Stomach (tissue), 4 donors: ENCODE measurements at regions not wholly inside any gene's neighbourhood (a gene's known extent, or its start where the extent isn't known, plus 50 kb on each side); places are given as distances from the start of the nearest gene placed in this dataset.

Experiments
- CTCF ChIP-seq, 7 experiments: fragments of 450-650 bp in 4 of 7; fragments of 200-600 bp in 3 of 7; sonication (generic) in 3 of 7; IDR thresholded peaks; one replicate each; pipeline ENCODE4 v1.5.1; 2016 to 2019; ENCODE audit warnings: antibody characterized with exemption in 7 of 7, control low read depth in 2 of 7, mild to moderate bottlenecking in 1 of 7
- POLR2A ChIP-seq, 4 donors: fragments of 450-650 bp; IDR thresholded peaks; one replicate each; pipeline ENCODE4 v1.6.1; 2016; ENCODE audit warnings: antibody characterized with exemption in 4 of 4, control low read depth in 2 of 4, mild to moderate bottlenecking in 1 of 4, moderate library complexity in 1 of 4
- POLR2AphosphoS5 ChIP-seq, 3 donors: sonication (generic); formaldehyde crosslinking; IDR thresholded peaks; one replicate each; pipeline ENCODE4 v1.6.1; 2016; ENCODE audit warnings: antibody characterized with exemption in 3 of 3

GRCh38 chr13:91078093-91078679 lies 269.3 kb upstream of the MIR17HG start:
- TF ChIP-seq POLR2AphosphoS5 (IDR thresholded peaks at IDR 0.05) = no peak
- no peak for TF ChIP-seq CTCF (IDR thresholded peaks at IDR 0.05)
- TF ChIP-seq POLR2A (IDR thresholded peaks at IDR 0.05) = no peak
